WTC11 (cell line): ENCODE measurements at regions not wholly inside any gene's neighbourhood (a gene's known extent, or its start where the extent isn't known, plus 50 kb on each side); places are given as distances from the start of the nearest gene placed in this dataset.

Source experiments
- ATAC-seq: fragments of 200-7000 bp; cut with Tn5 transposase; 2 replicates; pipeline ENCODE4 v1.10.0; 2021; ENCODE audit warnings: mild to moderate bottlenecking, moderate library complexity
- CTCF ChIA-PET: fragments of 300-600 bp; sonication (Branson Sonifier 250); formaldehyde crosslinking; loops from one replicate; lab custom pipeline; 2021; ENCODE audit warnings: antibody characterized with exemption; lab: Charles Lee
- POLR2A ChIA-PET: fragments of 350-600 bp; sonication (Branson Sonifier 250); formaldehyde crosslinking; loops from one replicate; lab custom pipeline; 2021; ENCODE audit warnings: antibody characterized with exemption; lab: Charles Lee
- DNase-seq: peaks from one replicate; pipeline ENCODE4 v3.0.0; 2021; ENCODE audit warnings: low spot score
- H3K27ac Mint-ChIP-seq: 2 replicates; pipeline ENCODE4 v1.8.0; 2021; ENCODE audit warnings: mixed read lengths
- H3K27me3 Mint-ChIP-seq: 2 replicates; pipeline ENCODE4 v1.8.0; 2021; ENCODE audit warnings: low read depth, mild to moderate bottlenecking, moderate library complexity, mixed read lengths
- H3K36me3 Mint-ChIP-seq: 2 replicates; pipeline ENCODE4 v1.8.0; 2021; ENCODE audit warnings: mixed read lengths
- H3K4me1 Mint-ChIP-seq: 2 replicates; pipeline ENCODE4 v1.8.0; 2022; ENCODE audit warnings: mixed read lengths
- H3K4me3 Mint-ChIP-seq: 2 replicates; pipeline ENCODE4 v1.8.0; 2021; ENCODE audit warnings: mild to moderate bottlenecking, moderate library complexity, mixed read lengths
- H3K9me3 Mint-ChIP-seq: 2 replicates; pipeline ENCODE4 v1.8.0; 2021; ENCODE audit warnings: mixed read lengths
- CBFB ChIP-seq: sonication (generic); formaldehyde crosslinking; IDR thresholded peaks from 2 replicates; pipeline ENCODE4 v1.8.1; 2022; ENCODE audit warnings: mild to moderate bottlenecking, low read depth, missing genetic modification reagents
- CREB1 ChIP-seq: sonication (generic); formaldehyde crosslinking; IDR thresholded peaks from 2 replicates; pipeline ENCODE4 v1.8.0; 2023; ENCODE audit warnings: mild to moderate bottlenecking, missing genetic modification reagents
- CREM ChIP-seq: sonication (generic); formaldehyde crosslinking; IDR thresholded peaks from 2 replicates; pipeline ENCODE4 v1.8.1; 2022; ENCODE audit warnings: mild to moderate bottlenecking, missing genetic modification reagents, moderate library complexity
- ESRRA ChIP-seq: sonication (generic); formaldehyde crosslinking; IDR thresholded peaks from 2 replicates; pipeline ENCODE4 v1.8.1; 2022; ENCODE audit warnings: mild to moderate bottlenecking, missing genetic modification reagents, borderline replicate concordance
- FOXK1 ChIP-seq: sonication (generic); formaldehyde crosslinking; IDR thresholded peaks from 2 replicates; pipeline ENCODE4 v1.8.0; 2022; ENCODE audit warnings: mild to moderate bottlenecking, moderate library complexity, missing genetic modification reagents
- FOXP1 ChIP-seq: sonication (generic); formaldehyde crosslinking; IDR thresholded peaks from 2 replicates; pipeline ENCODE4 v1.8.0; 2022; ENCODE audit warnings: missing genetic modification reagents, mild to moderate bottlenecking, moderate library complexity, borderline replicate concordance
- JAZF1 ChIP-seq: fragments of 250-450 bp; sonication (Bioruptor Pico); IDR thresholded peaks from 2 replicates; pipeline ENCODE4 v1.9.0; 2021; ENCODE audit warnings: moderate library complexity, mild to moderate bottlenecking, inconsistent platforms
- NFATC4 ChIP-seq: fragments of 250-450 bp; sonication (Bioruptor Pico); IDR thresholded peaks from 2 replicates; pipeline ENCODE4 v1.9.0; 2021; ENCODE audit warnings: mild to moderate bottlenecking
- NR1H2 ChIP-seq: sonication (generic); formaldehyde crosslinking; IDR thresholded peaks from 2 replicates; pipeline ENCODE4 v1.9.0; 2021; ENCODE audit warnings: mild to moderate bottlenecking, moderate library complexity, missing genetic modification reagents
- NR3C1 ChIP-seq: sonication (generic); formaldehyde crosslinking; conservative IDR thresholded peaks from 2 replicates; pipeline ENCODE4 v1.8.1; 2023; ENCODE audit warnings: low read depth, mild to moderate bottlenecking, missing genetic modification reagents
- OVOL2 ChIP-seq: fragments of 250-450 bp; sonication (Bioruptor Pico); IDR thresholded peaks from 2 replicates; pipeline ENCODE4 v1.9.0; 2021; ENCODE audit warnings: mild to moderate bottlenecking, borderline replicate concordance
- RELA ChIP-seq: sonication (generic); formaldehyde crosslinking; IDR thresholded peaks from 2 replicates; pipeline ENCODE4 v1.8.1; 2022; ENCODE audit warnings: missing genetic modification reagents, mild to moderate bottlenecking, borderline replicate concordance
- SMAD3 ChIP-seq: sonication (generic); formaldehyde crosslinking; IDR thresholded peaks from 2 replicates; pipeline ENCODE4 v1.8.0; 2022; ENCODE audit warnings: missing genetic modification reagents, mild to moderate bottlenecking, borderline replicate concordance
- SOX15 ChIP-seq: fragments of 250-450 bp; sonication (Bioruptor Pico); IDR thresholded peaks from 2 replicates; pipeline ENCODE4 v1.9.0; 2021; ENCODE audit warnings: mild to moderate bottlenecking
- TCF7 ChIP-seq: sonication (generic); formaldehyde crosslinking; IDR thresholded peaks from 2 replicates; pipeline ENCODE4 v1.8.0; 2022; ENCODE audit warnings: mild to moderate bottlenecking, low read depth, missing genetic modification reagents, moderate library complexity
- TEAD1 ChIP-seq: sonication (generic); formaldehyde crosslinking; IDR thresholded peaks from 2 replicates; pipeline ENCODE4 v1.8.0; 2022; ENCODE audit warnings: mild to moderate bottlenecking, missing genetic modification reagents
- ZNF263 ChIP-seq: sonication (generic); formaldehyde crosslinking; IDR thresholded peaks from 2 replicates; pipeline ENCODE4 v1.8.1; 2022; ENCODE audit warnings: low read depth, mild to moderate bottlenecking, moderate library complexity, missing genetic modification reagents
- TF ChIP-seq, protein P1 (sequence below): sonication (generic); formaldehyde crosslinking; IDR thresholded peaks from 2 replicates; pipeline ENCODE4 v1.8.0; 2022; ENCODE audit warnings: mild to moderate bottlenecking, missing genetic modification reagents
- TF ChIP-seq, protein P2 (sequence below): sonication (generic); formaldehyde crosslinking; IDR thresholded peaks from 2 replicates; pipeline ENCODE4 v1.8.1; 2023; ENCODE audit warnings: mild to moderate bottlenecking, moderate library complexity, missing genetic modification reagents
- TF ChIP-seq, protein P3 (sequence below): sonication (generic); formaldehyde crosslinking; IDR thresholded peaks from 2 replicates; pipeline ENCODE4 v1.8.1; 2022; ENCODE audit warnings: low read depth, missing genetic modification reagents, borderline replicate concordance
- TF ChIP-seq, protein P4 (sequence below): fragments of 250-450 bp; sonication (Bioruptor Pico); IDR thresholded peaks from 2 replicates; pipeline ENCODE4 v1.8.0; 2021; ENCODE audit warnings: mild to moderate bottlenecking
- TF ChIP-seq, protein P5 (sequence below): fragments of 200-600 bp; IDR thresholded peaks from 2 replicates; pipeline ENCODE4 v1.8.0; 2022; ENCODE audit warnings: antibody characterized with exemption
- TF ChIP-seq, protein P6 (sequence below): sonication (generic); formaldehyde crosslinking; IDR thresholded peaks from 2 replicates; pipeline ENCODE4 v1.8.1; 2022; ENCODE audit warnings: mild to moderate bottlenecking, moderate library complexity, missing genetic modification reagents

DNA sequence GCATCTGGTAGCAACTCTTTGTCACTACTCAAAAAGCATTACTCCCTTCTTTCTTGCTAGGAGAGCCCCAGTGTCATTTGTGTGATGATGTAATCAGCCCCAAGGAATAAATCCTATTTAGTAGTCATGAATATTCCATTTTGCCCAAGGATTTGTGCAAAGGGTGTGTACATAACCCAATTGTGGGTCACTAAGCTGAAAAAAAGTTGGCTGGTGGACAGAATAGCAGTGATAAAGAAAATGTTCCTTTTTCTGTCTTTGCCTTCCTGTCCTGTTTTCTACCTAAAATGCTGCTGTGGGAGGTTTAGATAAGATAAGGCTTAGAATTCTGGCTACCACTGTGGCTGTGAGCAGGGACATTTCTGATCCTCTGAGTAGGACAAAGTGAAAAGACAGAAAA is 223.1 kb upstream of the ITGA1 start:
- Mint-ChIP-seq H3K4me1 (no peaks in the 10 kb centered on the region), H3K27me3 (no peaks in the 10 kb centered on the region; the same call in 1 of the 2 replicates), H3K4me3 (no peak overlapping the region), H3K27ac (no peak overlapping the region), H3K9me3 (peaks cover 6% of the 10 kb centered on the region), H3K36me3 (no peaks in the 10 kb centered on the region)
- POLR2A ChIA-PET = no interaction called here
- CTCF ChIA-PET = no interaction called here
- TF ChIP-seq CREB1 (CRISPR knock-in tag) (no peak), RELA (CRISPR knock-in tag) (no peak), FOXP1 (CRISPR knock-in tag) (no peak), OVOL2 (CRISPR knock-in tag) (no peak), ESRRA (CRISPR knock-in tag) (no peak)
- TF ChIP-seq, protein P1, sequence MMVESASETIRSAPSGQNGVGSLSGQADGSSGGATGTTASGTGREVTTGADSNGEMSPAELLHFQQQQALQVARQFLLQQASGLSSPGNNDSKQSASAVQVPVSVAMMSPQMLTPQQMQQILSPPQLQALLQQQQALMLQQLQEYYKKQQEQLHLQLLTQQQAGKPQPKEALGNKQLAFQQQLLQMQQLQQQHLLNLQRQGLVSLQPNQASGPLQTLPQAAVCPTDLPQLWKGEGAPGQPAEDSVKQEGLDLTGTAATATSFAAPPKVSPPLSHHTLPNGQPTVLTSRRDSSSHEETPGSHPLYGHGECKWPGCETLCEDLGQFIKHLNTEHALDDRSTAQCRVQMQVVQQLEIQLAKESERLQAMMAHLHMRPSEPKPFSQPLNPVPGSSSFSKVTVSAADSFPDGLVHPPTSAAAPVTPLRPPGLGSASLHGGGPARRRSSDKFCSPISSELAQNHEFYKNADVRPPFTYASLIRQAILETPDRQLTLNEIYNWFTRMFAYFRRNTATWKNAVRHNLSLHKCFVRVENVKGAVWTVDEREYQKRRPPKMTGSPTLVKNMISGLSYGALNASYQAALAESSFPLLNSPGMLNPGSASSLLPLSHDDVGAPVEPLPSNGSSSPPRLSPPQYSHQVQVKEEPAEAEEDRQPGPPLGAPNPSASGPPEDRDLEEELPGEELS = no peak
- no peak for DNase-seq
- ATAC-seq = no peak

DNA sequence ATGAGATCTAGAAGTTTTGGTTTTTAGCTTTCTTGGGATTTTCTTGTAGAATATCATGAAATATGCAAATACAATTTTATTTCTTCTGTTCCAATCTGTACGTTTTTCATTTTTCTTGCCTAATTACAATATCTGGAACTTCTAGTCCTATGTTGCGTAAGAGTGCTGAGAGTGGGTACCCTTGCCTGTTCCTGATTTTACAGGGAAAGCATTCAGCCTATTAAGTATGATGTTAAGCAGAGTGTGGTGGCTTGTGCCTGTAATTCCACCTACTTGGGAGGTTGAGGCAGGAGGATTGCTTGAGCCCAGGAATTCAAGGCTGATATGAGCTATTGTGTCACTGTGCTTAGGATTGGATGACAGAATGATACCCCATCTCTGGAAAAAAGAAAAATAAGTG is 210.2 kb upstream of the ITGA1 start:
- no peak overlapping the region for H3K4me3 Mint-ChIP-seq
- no peaks in the 10 kb centered on the region for H3K27me3 Mint-ChIP-seq
- H3K36me3 Mint-ChIP-seq = no peaks in the 10 kb centered on the region
- no peaks in the 10 kb centered on the region; the same call in 1 of the 2 replicates for H3K4me1 Mint-ChIP-seq
- no peaks in the 10 kb centered on the region for H3K9me3 Mint-ChIP-seq
- no peak overlapping the region for H3K27ac Mint-ChIP-seq
- CTCF ChIA-PET = no interaction called here
- POLR2A ChIA-PET = no interaction called here
- TF ChIP-seq FOXK1 (CRISPR knock-in tag) (no peak), SMAD3 (no peak), ESRRA (CRISPR knock-in tag) (no peak), NFATC4 (no peak), TEAD1 (CRISPR knock-in tag) (no peak), CREM (no peak), NR3C1 (CRISPR knock-in tag) (no peak), ZNF263 (CRISPR knock-in tag) (no peak), CBFB (no peak), NR1H2 (CRISPR knock-in tag) (no peak), SOX15 (CRISPR knock-in tag) (no peak), JAZF1 (CRISPR knock-in tag) (no peak), TCF7 (CRISPR knock-in tag) (no peak)
- TF ChIP-seq, protein P2, sequence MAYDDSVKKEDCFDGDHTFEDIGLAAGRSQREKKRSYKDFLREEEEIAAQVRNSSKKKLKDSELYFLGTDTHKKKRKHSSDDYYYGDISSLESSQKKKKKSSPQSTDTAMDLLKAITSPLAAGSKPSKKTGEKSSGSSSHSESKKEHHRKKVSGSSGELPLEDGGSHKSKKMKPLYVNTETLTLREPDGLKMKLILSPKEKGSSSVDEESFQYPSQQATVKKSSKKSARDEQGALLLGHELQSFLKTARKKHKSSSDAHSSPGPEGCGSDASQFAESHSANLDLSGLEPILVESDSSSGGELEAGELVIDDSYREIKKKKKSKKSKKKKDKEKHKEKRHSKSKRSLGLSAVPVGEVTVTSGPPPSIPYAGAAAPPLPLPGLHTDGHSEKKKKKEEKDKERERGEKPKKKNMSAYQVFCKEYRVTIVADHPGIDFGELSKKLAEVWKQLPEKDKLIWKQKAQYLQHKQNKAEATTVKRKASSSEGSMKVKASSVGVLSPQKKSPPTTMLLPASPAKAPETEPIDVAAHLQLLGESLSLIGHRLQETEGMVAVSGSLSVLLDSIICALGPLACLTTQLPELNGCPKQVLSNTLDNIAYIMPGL (CRISPR knock-in tag) = no peak
- TF ChIP-seq, protein P3, sequence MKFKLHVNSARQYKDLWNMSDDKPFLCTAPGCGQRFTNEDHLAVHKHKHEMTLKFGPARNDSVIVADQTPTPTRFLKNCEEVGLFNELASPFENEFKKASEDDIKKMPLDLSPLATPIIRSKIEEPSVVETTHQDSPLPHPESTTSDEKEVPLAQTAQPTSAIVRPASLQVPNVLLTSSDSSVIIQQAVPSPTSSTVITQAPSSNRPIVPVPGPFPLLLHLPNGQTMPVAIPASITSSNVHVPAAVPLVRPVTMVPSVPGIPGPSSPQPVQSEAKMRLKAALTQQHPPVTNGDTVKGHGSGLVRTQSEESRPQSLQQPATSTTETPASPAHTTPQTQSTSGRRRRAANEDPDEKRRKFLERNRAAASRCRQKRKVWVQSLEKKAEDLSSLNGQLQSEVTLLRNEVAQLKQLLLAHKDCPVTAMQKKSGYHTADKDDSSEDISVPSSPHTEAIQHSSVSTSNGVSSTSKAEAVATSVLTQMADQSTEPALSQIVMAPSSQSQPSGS (CRISPR knock-in tag) = no peak
- TF ChIP-seq, protein P4, sequence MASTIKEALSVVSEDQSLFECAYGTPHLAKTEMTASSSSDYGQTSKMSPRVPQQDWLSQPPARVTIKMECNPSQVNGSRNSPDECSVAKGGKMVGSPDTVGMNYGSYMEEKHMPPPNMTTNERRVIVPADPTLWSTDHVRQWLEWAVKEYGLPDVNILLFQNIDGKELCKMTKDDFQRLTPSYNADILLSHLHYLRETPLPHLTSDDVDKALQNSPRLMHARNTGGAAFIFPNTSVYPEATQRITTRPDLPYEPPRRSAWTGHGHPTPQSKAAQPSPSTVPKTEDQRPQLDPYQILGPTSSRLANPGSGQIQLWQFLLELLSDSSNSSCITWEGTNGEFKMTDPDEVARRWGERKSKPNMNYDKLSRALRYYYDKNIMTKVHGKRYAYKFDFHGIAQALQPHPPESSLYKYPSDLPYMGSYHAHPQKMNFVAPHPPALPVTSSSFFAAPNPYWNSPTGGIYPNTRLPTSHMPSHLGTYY = no peak
- TF ChIP-seq, protein P5, sequence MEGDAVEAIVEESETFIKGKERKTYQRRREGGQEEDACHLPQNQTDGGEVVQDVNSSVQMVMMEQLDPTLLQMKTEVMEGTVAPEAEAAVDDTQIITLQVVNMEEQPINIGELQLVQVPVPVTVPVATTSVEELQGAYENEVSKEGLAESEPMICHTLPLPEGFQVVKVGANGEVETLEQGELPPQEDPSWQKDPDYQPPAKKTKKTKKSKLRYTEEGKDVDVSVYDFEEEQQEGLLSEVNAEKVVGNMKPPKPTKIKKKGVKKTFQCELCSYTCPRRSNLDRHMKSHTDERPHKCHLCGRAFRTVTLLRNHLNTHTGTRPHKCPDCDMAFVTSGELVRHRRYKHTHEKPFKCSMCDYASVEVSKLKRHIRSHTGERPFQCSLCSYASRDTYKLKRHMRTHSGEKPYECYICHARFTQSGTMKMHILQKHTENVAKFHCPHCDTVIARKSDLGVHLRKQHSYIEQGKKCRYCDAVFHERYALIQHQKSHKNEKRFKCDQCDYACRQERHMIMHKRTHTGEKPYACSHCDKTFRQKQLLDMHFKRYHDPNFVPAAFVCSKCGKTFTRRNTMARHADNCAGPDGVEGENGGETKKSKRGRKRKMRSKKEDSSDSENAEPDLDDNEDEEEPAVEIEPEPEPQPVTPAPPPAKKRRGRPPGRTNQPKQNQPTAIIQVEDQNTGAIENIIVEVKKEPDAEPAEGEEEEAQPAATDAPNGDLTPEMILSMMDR = no peak
- TF ChIP-seq, protein P6, sequence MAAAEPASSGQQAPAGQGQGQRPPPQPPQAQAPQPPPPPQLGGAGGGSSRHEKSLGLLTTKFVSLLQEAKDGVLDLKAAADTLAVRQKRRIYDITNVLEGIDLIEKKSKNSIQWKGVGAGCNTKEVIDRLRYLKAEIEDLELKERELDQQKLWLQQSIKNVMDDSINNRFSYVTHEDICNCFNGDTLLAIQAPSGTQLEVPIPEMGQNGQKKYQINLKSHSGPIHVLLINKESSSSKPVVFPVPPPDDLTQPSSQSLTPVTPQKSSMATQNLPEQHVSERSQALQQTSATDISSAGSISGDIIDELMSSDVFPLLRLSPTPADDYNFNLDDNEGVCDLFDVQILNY (CRISPR knock-in tag) = no peak
- no peak for DNase-seq
- ATAC-seq = no peak
